Right kidney (tissue), 1 donor: ENCODE measurements at regions not wholly inside any gene's neighbourhood (a gene's known extent, or its start where the extent isn't known, plus 50 kb on each side); places are given as distances from the start of the nearest gene placed in this dataset.
A peak's percentile ranks its signal among the peaks of the same experiment; 100 is the strongest.

Source experiments
- DNase-seq: peaks from one replicate; pipeline ENCODE4 v3.0.0-alpha.2; 2016

- no peak for DNase-seq
Measured at GRCh38 chr3:23665741-23666140, 140.0 kb upstream of the UBE2E1 start.

GRCh38 chr3:23666818-23667217 is 138.9 kb upstream of the UBE2E1 start:
- no peak for DNase-seq

GRCh38 chr3:23667536-23668429 is 138.0 kb upstream of the UBE2E1 start:
- DNase-seq, result no peak

GRCh38 chr3:23668430-23668904 is 137.3 kb upstream of the UBE2E1 start:
- DNase-seq, result no peak

- DNase-seq, result no peak
Measured at GRCh38 chr3:23669541-23670255, 136.1 kb upstream of the UBE2E1 start.

- peak; percentile 70 for DNase-seq
Measured at GRCh38 chr3:23671851-23672589, 133.7 kb upstream of the UBE2E1 start.

GRCh38 chr3:23672628-23673027 is 133.1 kb upstream of the UBE2E1 start:
- no peak for DNase-seq

- no peak for DNase-seq
Measured at GRCh38 chr3:23675010-23675409, 130.7 kb upstream of the UBE2E1 start.

GRCh38 chr3:23676093-23676492 is 129.7 kb upstream of the UBE2E1 start:
- no peak for DNase-seq

GRCh38 chr3:23682646-23683045 is 123.1 kb upstream of the UBE2E1 start:
- no peak for DNase-seq

GRCh38 chr3:23685541-23686258 is 120.1 kb upstream of the UBE2E1 start:
- DNase-seq, result peak; percentile 25

- DNase-seq, result no peak
Measured at GRCh38 chr3:23686519-23686918, 119.2 kb upstream of the UBE2E1 start.

GRCh38 chr3:23691357-23691895 is 114.3 kb upstream of the UBE2E1 start:
- no peak for DNase-seq

- DNase-seq, result no peak
Measured at GRCh38 chr3:23696842-23697241, 108.9 kb upstream of the UBE2E1 start.

- no peak for DNase-seq
Measured at GRCh38 chr3:23697416-23697815, 108.3 kb upstream of the UBE2E1 start.

- DNase-seq, result no peak
Measured at GRCh38 chr3:23698652-23699313, 107.0 kb upstream of the UBE2E1 start.

GRCh38 chr3:23700616-23701015 is 105.1 kb upstream of the UBE2E1 start:
- DNase-seq, result no peak

- peak; percentile 17 for DNase-seq
Measured at GRCh38 chr3:23701716-23702597, 103.8 kb upstream of the UBE2E1 start.

GRCh38 chr3:23704298-23704697 is 101.5 kb upstream of the UBE2E1 start:
- DNase-seq, result no peak

- no peak for DNase-seq
Measured at GRCh38 chr3:23706111-23706510, 99.6 kb upstream of the UBE2E1 start.
